Stromal cell of bone marrow (primary cell): ENCODE measurements at regions not wholly inside any gene's neighbourhood (a gene's known extent, or its start where the extent isn't known, plus 50 kb on each side); places are given as distances from the start of the nearest gene placed in this dataset.
"Not testable (repeated sequence)": the region's sequence is repeated elsewhere in the genome, so short reads cannot be mapped to it uniquely, and the experiment has no call there.

Experiments used
- DNase-seq: peaks from one replicate; pipeline ENCODE4 v3.0.0-alpha.2; 2012; ENCODE audit warnings: low read depth

GRCh38 chr12:7591531-7591930 is 74.2 kb downstream of the APOBEC1 start:
- DNase-seq, result no peak

GRCh38 chr12:7590085-7590484 is 75.6 kb downstream of the APOBEC1 start:
- DNase-seq, result not testable (repeated sequence)

- DNase-seq, result peak; percentile 56
Observed at GRCh38 chr12:7588742-7589329, 76.9 kb downstream of the APOBEC1 start.

GRCh38 chr12:7584137-7584536 is 80.6 kb upstream of the CD163 start:
- not testable (repeated sequence) for DNase-seq

- no peak for DNase-seq
Observed at GRCh38 chr12:7583471-7583870, 79.9 kb upstream of the CD163 start.

- DNase-seq, result no peak
Observed at GRCh38 chr12:7582796-7583195, 79.2 kb upstream of the CD163 start.

- no peak for DNase-seq
Observed at GRCh38 chr12:7581625-7582024, 78.0 kb upstream of the CD163 start.

- DNase-seq, result no peak
Observed at GRCh38 chr12:7581046-7581445, 77.5 kb upstream of the CD163 start.

GRCh38 chr12:7571257-7571656 is 67.7 kb upstream of the CD163 start:
- no peak for DNase-seq

- no peak for DNase-seq
Observed at GRCh38 chr12:7557227-7557626, 53.6 kb upstream of the CD163 start.

- peak; percentile 54 for DNase-seq
Observed at GRCh38 chr12:7555752-7556151, 52.2 kb upstream of the CD163 start.

- not testable (repeated sequence) for DNase-seq
Observed at GRCh38 chr12:7554831-7555230, 51.3 kb upstream of the CD163 start.
